CD4-positive, alpha-beta T cell (primary cell): ENCODE measurements at regions not wholly inside any gene's neighbourhood (a gene's known extent, or its start where the extent isn't known, plus 50 kb on each side); places are given as distances from the start of the nearest gene placed in this dataset.

Experiments used
- ATAC-seq: fragments of 200-7000 bp; cut with Tn5 transposase; one replicate; pipeline ENCODE4 v1.10.0; 2022; ENCODE audit warnings: mild to moderate bottlenecking; ENCODE audit not compliant: poor library complexity
- CTCF ChIA-PET: fragments of 350-600 bp; sonication (Branson Sonifier 250); formaldehyde crosslinking; loops from one replicate; lab custom pipeline; 2021; ENCODE audit warnings: antibody characterized with exemption, inconsistent platforms; lab: Charles Lee
- POLR2A ChIA-PET: fragments of 350-600 bp; sonication (Branson Sonifier 250); formaldehyde crosslinking; loops from one replicate; lab custom pipeline; 2021; ENCODE audit warnings: antibody characterized with exemption, inconsistent platforms; lab: Charles Lee
- DNase-seq, 14 experiments: peaks; one replicate each; pipeline ENCODE4 v3.0.0-alpha.2; 2013 to 2020; ENCODE audit warnings: mixed read lengths in 2 of 14
- H3K27ac ChIP-seq, 2 donors: one replicate each; pipeline versions ENCODE4 v1.5.1 to v1.7.0; 2013; ENCODE audit warnings: low read length in 2 of 2, low read depth in 1 of 2, mild to moderate bottlenecking in 1 of 2
- H3K27me3 ChIP-seq, 2 experiments: 1 replicate in 1 of 2; 2 replicates in 1 of 2; pipeline versions ENCODE4 v1.6.1 to v1.7.0; 2013; ENCODE audit warnings: low read length in 2 of 2, control low read depth in 1 of 2, mild to moderate bottlenecking in 1 of 2, moderate library complexity in 1 of 2; ENCODE audit not compliant: insufficient read depth in 2 of 2, control insufficient read depth in 1 of 2
- H3K36me3 ChIP-seq: one replicate; pipeline ENCODE4 v1.6.1; 2013; ENCODE audit warnings: low read length, control low read depth; ENCODE audit not compliant: insufficient read depth
- H3K4me1 ChIP-seq: one replicate; pipeline ENCODE4 v1.6.1; 2013; ENCODE audit warnings: low read length, control low read depth; ENCODE audit not compliant: insufficient read depth
- H3K4me3 ChIP-seq: one replicate; pipeline ENCODE4 v1.5.1; 2013; ENCODE audit warnings: mild to moderate bottlenecking, low read length, moderate library complexity
- H3K9me3 ChIP-seq, 2 experiments: 1 replicate in 1 of 2; 2 replicates in 1 of 2; pipeline versions ENCODE4 v1.6.1 to v1.7.0; 2013; ENCODE audit warnings: low read length in 2 of 2, mild to moderate bottlenecking in 2 of 2, control low read depth in 1 of 2, moderate library complexity in 1 of 2; ENCODE audit not compliant: control insufficient read depth in 1 of 2, insufficient read depth in 1 of 2
- H3K27ac Mint-ChIP-seq: one replicate; pipeline ENCODE4 v1.8.0; 2020; ENCODE audit warnings: mixed read lengths
- H3K27me3 Mint-ChIP-seq: one replicate; pipeline ENCODE4 v1.8.0; 2021; ENCODE audit warnings: mixed read lengths
- H3K36me3 Mint-ChIP-seq: one replicate; pipeline ENCODE4 v1.8.0; 2021; ENCODE audit warnings: low read depth, mixed read lengths
- H3K4me1 Mint-ChIP-seq: one replicate; pipeline ENCODE4 v1.8.0; 2021; ENCODE audit warnings: low read depth, mixed read lengths
- H3K4me3 Mint-ChIP-seq: one replicate; pipeline ENCODE4 v1.8.0; 2020; ENCODE audit warnings: mild to moderate bottlenecking, mixed read lengths
- H3K9me3 Mint-ChIP-seq: one replicate; pipeline ENCODE4 v1.8.0; 2020; ENCODE audit warnings: mixed read lengths
- intact Hi-C, 2 experiments: fragments of 100-400 bp; cut with DNase I in 1 of 2; cut with micrococcal nuclease in 1 of 2; formaldehyde crosslinking; loops; one replicate each; pipeline versions ENCODE4 v1.15.1 to v1.9.0; 2023 to 2025; cut with DNase I, micrococcal nuclease
- TF ChIP-seq, protein P1 (sequence below): fragments of 200-600 bp; IDR thresholded peaks from one replicate; pipeline ENCODE4 v1.8.0; 2022; ENCODE audit warnings: antibody characterized with exemption, mild to moderate bottlenecking

DNA sequence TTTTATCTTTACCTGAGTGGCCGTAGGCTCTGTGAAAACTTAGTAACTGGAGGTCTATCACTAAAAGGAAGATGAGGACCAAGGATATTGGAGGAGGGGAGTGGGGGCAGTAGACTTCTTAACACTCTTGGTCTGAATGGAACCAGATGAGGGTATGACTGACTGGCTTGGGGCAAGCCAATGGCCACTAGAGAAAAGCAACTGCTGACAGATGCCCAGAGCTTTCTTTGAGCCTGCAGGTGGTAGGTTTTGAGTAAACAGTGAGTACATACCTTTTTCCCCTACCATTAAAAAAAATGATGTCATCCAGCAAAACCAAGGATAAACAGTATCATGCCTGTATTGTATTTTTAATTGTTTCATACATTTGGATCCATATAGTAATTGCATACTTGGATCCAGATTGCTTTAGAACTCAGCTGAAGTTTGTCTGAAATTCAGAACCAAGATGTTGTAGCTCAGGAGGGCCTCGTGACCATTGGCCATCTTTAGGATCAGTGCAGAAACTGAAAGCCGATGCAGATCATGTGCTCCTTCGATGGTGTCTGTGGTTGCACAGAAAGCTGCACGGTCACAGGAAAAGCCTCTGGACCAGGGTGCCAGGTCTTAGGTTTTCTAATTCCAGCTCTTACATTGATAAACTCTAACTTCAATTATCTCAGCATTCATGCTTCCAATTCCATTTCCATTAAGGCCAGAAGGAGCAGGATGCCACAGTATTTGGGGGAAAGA lies 131.0 kb downstream of the PDGFRA start:
- ChIA-PET POLR2A (no interaction called here), CTCF (no interaction called here)
- DNase-seq, result no peak
- H3K27ac Mint-ChIP-seq, result no peak overlapping the region
- no peaks in the 10 kb centered on the region for H3K9me3 Mint-ChIP-seq
- Histone ChIP-seq H3K9me3 (peaks cover 0 to 5% of the 10 kb centered on the region in 2 experiments), H3K27ac (no peak overlapping the region), H3K4me3 (no peak overlapping the region), H3K27me3 (no peaks in the 10 kb centered on the region), H3K36me3 (no peaks in the 10 kb centered on the region), H3K4me1 (no peaks in the 10 kb centered on the region)
- H3K4me3 Mint-ChIP-seq, result no peak overlapping the region
- H3K27me3 Mint-ChIP-seq, result peaks cover 11% of the 10 kb centered on the region
- ATAC-seq, result no peak
- no peaks in the 10 kb centered on the region for H3K36me3 Mint-ChIP-seq
- TF ChIP-seq, protein P1, sequence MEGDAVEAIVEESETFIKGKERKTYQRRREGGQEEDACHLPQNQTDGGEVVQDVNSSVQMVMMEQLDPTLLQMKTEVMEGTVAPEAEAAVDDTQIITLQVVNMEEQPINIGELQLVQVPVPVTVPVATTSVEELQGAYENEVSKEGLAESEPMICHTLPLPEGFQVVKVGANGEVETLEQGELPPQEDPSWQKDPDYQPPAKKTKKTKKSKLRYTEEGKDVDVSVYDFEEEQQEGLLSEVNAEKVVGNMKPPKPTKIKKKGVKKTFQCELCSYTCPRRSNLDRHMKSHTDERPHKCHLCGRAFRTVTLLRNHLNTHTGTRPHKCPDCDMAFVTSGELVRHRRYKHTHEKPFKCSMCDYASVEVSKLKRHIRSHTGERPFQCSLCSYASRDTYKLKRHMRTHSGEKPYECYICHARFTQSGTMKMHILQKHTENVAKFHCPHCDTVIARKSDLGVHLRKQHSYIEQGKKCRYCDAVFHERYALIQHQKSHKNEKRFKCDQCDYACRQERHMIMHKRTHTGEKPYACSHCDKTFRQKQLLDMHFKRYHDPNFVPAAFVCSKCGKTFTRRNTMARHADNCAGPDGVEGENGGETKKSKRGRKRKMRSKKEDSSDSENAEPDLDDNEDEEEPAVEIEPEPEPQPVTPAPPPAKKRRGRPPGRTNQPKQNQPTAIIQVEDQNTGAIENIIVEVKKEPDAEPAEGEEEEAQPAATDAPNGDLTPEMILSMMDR, result no peak
- H3K4me1 Mint-ChIP-seq, result no peaks in the 10 kb centered on the region
- intact Hi-C loops, result no loop called here

DNA sequence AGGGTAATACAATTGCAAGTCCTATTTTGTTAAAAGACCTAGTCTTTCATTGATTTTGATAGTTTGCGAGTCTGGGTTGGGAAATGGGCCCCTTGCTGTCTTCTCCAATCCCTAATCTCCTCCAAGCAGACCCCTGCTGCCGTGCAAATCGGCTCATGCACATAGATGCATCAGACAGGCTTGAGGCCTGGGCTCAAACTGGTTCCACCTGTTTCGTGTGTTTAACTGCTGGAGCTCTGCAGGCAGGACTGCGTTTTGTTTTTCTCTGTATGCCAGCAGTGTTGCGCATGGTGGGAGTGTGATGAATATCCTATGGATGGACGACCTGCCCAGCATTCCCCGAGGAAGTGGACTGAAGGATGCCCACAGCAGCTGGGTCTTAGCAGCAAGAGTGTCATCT lies 133.9 kb downstream of the PDGFRA start:
- DNase-seq (no peak), ATAC-seq (no peak)
- POLR2A ChIA-PET, result no interaction called here
- H3K9me3 Mint-ChIP-seq, result no peaks in the 10 kb centered on the region
- Histone ChIP-seq H3K27me3 (no peaks in the 10 kb centered on the region), H3K4me1 (no peaks in the 10 kb centered on the region), H3K27ac (no peak overlapping the region), H3K9me3 (peaks cover 0 to 8% of the 10 kb centered on the region in 2 experiments), H3K4me3 (no peak overlapping the region), H3K36me3 (no peaks in the 10 kb centered on the region)
- H3K36me3 Mint-ChIP-seq, result no peaks in the 10 kb centered on the region
- no peak overlapping the region for H3K4me3 Mint-ChIP-seq
- H3K4me1 Mint-ChIP-seq, result no peaks in the 10 kb centered on the region
- no peak overlapping the region for H3K27ac Mint-ChIP-seq
- peaks cover 13% of the 10 kb centered on the region for H3K27me3 Mint-ChIP-seq
- TF ChIP-seq, protein P1, result no peak
- intact Hi-C loops, result no loop called here
- CTCF ChIA-PET, result no interaction called here

DNA sequence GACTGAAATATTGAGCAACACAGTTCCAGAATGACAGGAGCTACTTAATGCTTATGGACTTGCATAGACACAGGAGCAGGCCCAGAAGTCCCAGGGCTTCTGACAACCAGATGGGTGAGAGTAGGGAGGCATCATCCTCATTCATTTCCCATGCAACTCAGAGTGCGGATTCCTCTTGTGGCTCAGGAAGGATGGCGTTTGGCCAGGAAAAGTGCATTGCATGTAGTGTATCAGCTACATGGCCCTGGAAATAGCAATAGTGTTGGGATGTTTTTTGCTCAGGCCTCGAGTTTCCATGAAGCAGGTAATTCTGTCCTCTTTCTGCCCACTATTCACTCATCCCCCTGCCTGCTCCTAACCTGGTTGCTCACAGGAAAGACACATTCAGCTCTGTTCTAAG lies 136.6 kb downstream of the PDGFRA start:
- CTCF ChIA-PET, result no interaction called here
- no peaks in the 10 kb centered on the region for H3K9me3 Mint-ChIP-seq
- POLR2A ChIA-PET, result interaction anchor here (0.6 kb wide), 1 partner anchor 41 kb away, joined by 3 read pairs; no protein-coding TSS in a partner anchor

More for the DNA sequence above, 136.6 kb downstream of the PDGFRA start:
- Histone ChIP-seq H3K4me1 (no peaks in the 10 kb centered on the region), H3K36me3 (no peaks in the 10 kb centered on the region), H3K27ac (no peak overlapping the region), H3K27me3 (no peaks in the 10 kb centered on the region), H3K9me3 (peaks cover 0 to 8% of the 10 kb centered on the region in 2 experiments), H3K4me3 (no peak overlapping the region)
- TF ChIP-seq, protein P1, result no peak
- no peaks in the 10 kb centered on the region for H3K36me3 Mint-ChIP-seq
- intact Hi-C loops, result no loop called here
- DNase-seq (no peak), ATAC-seq (no peak)
- no peak overlapping the region for H3K27ac Mint-ChIP-seq
- H3K27me3 Mint-ChIP-seq, result peaks cover 18% of the 10 kb centered on the region
- H3K4me3 Mint-ChIP-seq, result no peak overlapping the region
- H3K4me1 Mint-ChIP-seq, result no peaks in the 10 kb centered on the region
